Loucy (cell line): ENCODE measurements at regions not wholly inside any gene's neighbourhood (a gene's known extent, or its start where the extent isn't known, plus 50 kb on each side); places are given as distances from the start of the nearest gene placed in this dataset.

ENCODE experiments used
- H2AFZ ChIP-seq: fragments of 200-600 bp; sonication (generic); 2 replicates; pipeline ENCODE4 v1.6.0; 2016; ENCODE audit warnings: antibody characterized with exemption, mild to moderate bottlenecking, low read length, moderate library complexity
- H3F3A ChIP-seq: fragments of 200-600 bp; 2 replicates; pipeline ENCODE4 v1.6.0; 2016; ENCODE audit warnings: antibody characterized with exemption, low read depth, mild to moderate bottlenecking
- H3K27me3 ChIP-seq: fragments of 200-600 bp; sonication (generic); 2 replicates; pipeline ENCODE4 v1.6.1; 2014; ENCODE audit warnings: low read length, mild to moderate bottlenecking; ENCODE audit not compliant: insufficient read depth, poor library complexity, severe bottlenecking
- H3K36me3 ChIP-seq: fragments of 200-600 bp; sonication (generic); 2 replicates; pipeline ENCODE4 v1.6.1; 2016; ENCODE audit warnings: low read length; ENCODE audit not compliant: insufficient read depth
- H3K4me1 ChIP-seq: fragments of 200-600 bp; sonication (generic); 2 replicates; pipeline ENCODE4 v1.5.1; 2014; ENCODE audit warnings: low read length, mild to moderate bottlenecking; ENCODE audit not compliant: insufficient read depth, poor library complexity, severe bottlenecking
- H3K4me2 ChIP-seq: fragments of 200-600 bp; sonication (generic); 2 replicates; pipeline ENCODE4 v1.6.0; 2014; ENCODE audit warnings: antibody characterized with exemption, low read length, low read depth, mild to moderate bottlenecking; ENCODE audit not compliant: poor library complexity, severe bottlenecking
- H3K4me3 ChIP-seq: fragments of 200-600 bp; sonication (generic); 2 replicates; pipeline ENCODE4 v1.5.1; 2014; ENCODE audit warnings: low read length, mild to moderate bottlenecking, mixed read lengths; ENCODE audit not compliant: poor library complexity, severe bottlenecking
- H3K79me2 ChIP-seq: fragments of 200-600 bp; sonication (generic); 2 replicates; pipeline ENCODE4 v1.6.1; 2014; ENCODE audit warnings: low read length; ENCODE audit not compliant: insufficient read depth
- H3K9ac ChIP-seq: fragments of 200-600 bp; sonication (generic); 2 replicates; pipeline ENCODE4 v1.6.0; 2014; ENCODE audit warnings: mild to moderate bottlenecking, low read depth, low read length, moderate library complexity; ENCODE audit not compliant: poor library complexity, severe bottlenecking
- H3K9me2 ChIP-seq: fragments of 200-600 bp; sonication (generic); replicated peaks from 2 replicates; pipeline ENCODE4 v1.6.1; 2016; ENCODE audit warnings: low read depth, low read length, mixed read lengths
- H3K9me3 ChIP-seq: fragments of 200-600 bp; sonication (generic); 2 replicates; pipeline ENCODE4 v1.6.1; 2014; ENCODE audit warnings: mild to moderate bottlenecking, antibody characterized with exemption, low read length, low read depth; ENCODE audit not compliant: insufficient read depth
- H4K20me1 ChIP-seq: fragments of 200-600 bp; sonication (generic); 2 replicates; pipeline ENCODE4 v1.6.0; 2014; ENCODE audit warnings: antibody characterized with exemption, low read length, mild to moderate bottlenecking; ENCODE audit not compliant: insufficient read depth, poor library complexity, severe bottlenecking
- EZH2phosphoT487 ChIP-seq: fragments of 200-600 bp; IDR thresholded peaks from 2 replicates; pipeline ENCODE4 v1.6.1; 2018; ENCODE audit warnings: antibody characterized with exemption, mild to moderate bottlenecking, moderate library complexity, borderline replicate concordance
- TF ChIP-seq, protein P1 (sequence below): fragments of 200-600 bp; sonication (generic); conservative IDR thresholded peaks from 2 replicates; pipeline ENCODE4 v1.5.1; 2014; ENCODE audit warnings: mild to moderate bottlenecking, antibody characterized with exemption, low read length

- H3K4me2 ChIP-seq = no peak overlapping the region
- no peaks in the 10 kb centered on the region for H3K4me1 ChIP-seq
- H3K9me3 ChIP-seq = no peaks in the 10 kb centered on the region
- no peaks in the 10 kb centered on the region for H3K79me2 ChIP-seq
- no peaks in the 10 kb centered on the region for H3K36me3 ChIP-seq
- no peaks in the 10 kb centered on the region for H3K27me3 ChIP-seq
- H3K9me2 ChIP-seq = no peaks in the 10 kb centered on the region
- no peak for TF ChIP-seq EZH2phosphoT487
- H2AFZ ChIP-seq = no peak overlapping the region
- H4K20me1 ChIP-seq = no peaks in the 10 kb centered on the region
- H3K9ac ChIP-seq = no peak overlapping the region
- H3K4me3 ChIP-seq = no peak overlapping the region
- no peaks in the 10 kb centered on the region for H3F3A ChIP-seq
These were observed 353.1 kb downstream of the IRS1 start for GRCh38 chr2:226446406-226447001.

DNA sequence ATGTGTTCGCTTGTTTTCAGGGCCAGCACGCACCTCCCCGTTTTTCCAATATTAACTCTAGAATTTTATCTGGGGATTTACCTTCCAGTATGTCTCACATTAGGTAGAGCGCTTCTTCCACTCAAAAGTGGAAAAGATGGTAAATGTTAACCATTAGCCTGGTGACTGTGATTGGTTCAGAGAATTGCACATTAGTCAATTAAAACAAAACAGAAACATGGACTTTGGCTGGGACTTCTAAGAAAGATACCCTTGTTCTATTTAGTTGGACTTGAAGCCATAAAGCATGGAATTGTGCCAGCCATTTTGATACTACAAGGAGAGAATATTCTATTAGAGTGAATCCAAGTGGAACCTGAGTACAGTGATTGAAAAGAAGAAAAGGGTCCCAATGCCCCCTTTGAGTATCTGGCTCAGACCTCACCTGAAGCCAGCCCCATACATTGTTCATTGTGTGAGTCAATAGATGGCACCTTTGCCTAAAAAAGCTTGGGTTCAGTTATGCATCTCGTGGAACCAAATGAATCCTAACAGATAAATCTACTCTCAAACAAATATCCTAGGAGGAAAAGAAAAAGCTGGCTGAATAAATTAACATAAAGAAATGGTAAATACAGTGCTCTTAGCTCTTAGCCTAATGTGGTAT is 354.3 kb downstream of the IRS1 start:
- TF ChIP-seq EZH2phosphoT487 = no peak
- TF ChIP-seq, protein P1, sequence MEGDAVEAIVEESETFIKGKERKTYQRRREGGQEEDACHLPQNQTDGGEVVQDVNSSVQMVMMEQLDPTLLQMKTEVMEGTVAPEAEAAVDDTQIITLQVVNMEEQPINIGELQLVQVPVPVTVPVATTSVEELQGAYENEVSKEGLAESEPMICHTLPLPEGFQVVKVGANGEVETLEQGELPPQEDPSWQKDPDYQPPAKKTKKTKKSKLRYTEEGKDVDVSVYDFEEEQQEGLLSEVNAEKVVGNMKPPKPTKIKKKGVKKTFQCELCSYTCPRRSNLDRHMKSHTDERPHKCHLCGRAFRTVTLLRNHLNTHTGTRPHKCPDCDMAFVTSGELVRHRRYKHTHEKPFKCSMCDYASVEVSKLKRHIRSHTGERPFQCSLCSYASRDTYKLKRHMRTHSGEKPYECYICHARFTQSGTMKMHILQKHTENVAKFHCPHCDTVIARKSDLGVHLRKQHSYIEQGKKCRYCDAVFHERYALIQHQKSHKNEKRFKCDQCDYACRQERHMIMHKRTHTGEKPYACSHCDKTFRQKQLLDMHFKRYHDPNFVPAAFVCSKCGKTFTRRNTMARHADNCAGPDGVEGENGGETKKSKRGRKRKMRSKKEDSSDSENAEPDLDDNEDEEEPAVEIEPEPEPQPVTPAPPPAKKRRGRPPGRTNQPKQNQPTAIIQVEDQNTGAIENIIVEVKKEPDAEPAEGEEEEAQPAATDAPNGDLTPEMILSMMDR = no peak
- Histone ChIP-seq H4K20me1 (no peaks in the 10 kb centered on the region), H3K4me1 (no peaks in the 10 kb centered on the region), H3K9me2 (no peaks in the 10 kb centered on the region), H3K4me3 (no peak overlapping the region), H3K9ac (no peak overlapping the region), H3K79me2 (no peaks in the 10 kb centered on the region), H3K9me3 (no peaks in the 10 kb centered on the region), H3K36me3 (no peaks in the 10 kb centered on the region), H2AFZ (no peak overlapping the region), H3K27me3 (no peaks in the 10 kb centered on the region), H3F3A (no peaks in the 10 kb centered on the region), H3K4me2 (no peak overlapping the region)

- Histone ChIP-seq H3K4me1 (no peaks in the 10 kb centered on the region), H3F3A (no peaks in the 10 kb centered on the region), H3K36me3 (no peaks in the 10 kb centered on the region), H3K27me3 (no peaks in the 10 kb centered on the region), H2AFZ (no peak overlapping the region), H3K9me2 (no peaks in the 10 kb centered on the region), H3K9me3 (no peaks in the 10 kb centered on the region), H3K79me2 (no peaks in the 10 kb centered on the region), H4K20me1 (no peaks in the 10 kb centered on the region), H3K4me3 (no peak overlapping the region), H3K9ac (no peak overlapping the region), H3K4me2 (no peak overlapping the region)
- no peak for TF ChIP-seq EZH2phosphoT487
- TF ChIP-seq, protein P1 = no peak
These were observed 356.5 kb downstream of the IRS1 start for GRCh38 chr2:226443112-226443511.
